HUES64 (cell line): ENCODE measurements at regions not wholly inside any gene's neighbourhood (a gene's known extent, or its start where the extent isn't known, plus 50 kb on each side); places are given as distances from the start of the nearest gene placed in this dataset.
"Not testable (repeated sequence)": the region's sequence is repeated elsewhere in the genome, so short reads cannot be mapped to it uniquely, and the experiment has no call there.

ENCODE experiments used
- H3K27ac ChIP-seq: 2 replicates; pipeline ENCODE4 v1.7.0; 2013; ENCODE audit warnings: low read depth, low read length, inconsistent platforms
- H3K27me3 ChIP-seq: 2 replicates; pipeline ENCODE4 v1.6.1; 2013; ENCODE audit warnings: mild to moderate bottlenecking, low read length; ENCODE audit not compliant: insufficient read depth
- H3K36me3 ChIP-seq: 2 replicates; pipeline ENCODE4 v1.6.1; 2013; ENCODE audit warnings: mild to moderate bottlenecking, low read length; ENCODE audit not compliant: insufficient read depth
- H3K4me1 ChIP-seq: 2 replicates; pipeline ENCODE4 v1.6.1; 2013; ENCODE audit warnings: mild to moderate bottlenecking, low read length, moderate library complexity; ENCODE audit not compliant: insufficient read depth
- H3K4me3 ChIP-seq: 2 replicates; pipeline ENCODE4 v1.5.1; 2013; ENCODE audit warnings: mild to moderate bottlenecking, low read length, moderate library complexity
- H3K9ac ChIP-seq: 2 replicates; pipeline ENCODE4 v1.6.1; 2013; ENCODE audit warnings: mild to moderate bottlenecking, low read depth, low read length
- H3K9me3 ChIP-seq: 2 replicates; pipeline ENCODE4 v1.6.1; 2013; ENCODE audit warnings: low read depth, low read length; ENCODE audit not compliant: insufficient read depth
- WGBS: fragments of 150-250, 120-280 bp; methylation state at CpG from one replicate; pipeline ENCODE4 v1.1.7; 2013; ENCODE audit warnings: missing lambda C conversion rate; 5-methylcytosine and 5-hydroxymethylcytosine counted together

GRCh38 chr7:13016592-13017332, 329.3 kb downstream of the ARL4A start:
- Histone ChIP-seq H3K9ac (peak overlapping the region; percentile 46; the same call in 1 of the 2 replicates), H3K4me1 (peaks cover 55% of the 10 kb centered on the region), H3K27me3 (no peaks in the 10 kb centered on the region), H3K4me3 (peak overlapping the region; percentile 11; the same call in 1 of the 2 replicates), H3K9me3 (no peaks in the 10 kb centered on the region), H3K27ac (peak overlapping the region; percentile 87), H3K36me3 (no peaks in the 10 kb centered on the region)
- 52% methylated on average over 8 of the region's 9 CpGs for WGBS

DNA sequence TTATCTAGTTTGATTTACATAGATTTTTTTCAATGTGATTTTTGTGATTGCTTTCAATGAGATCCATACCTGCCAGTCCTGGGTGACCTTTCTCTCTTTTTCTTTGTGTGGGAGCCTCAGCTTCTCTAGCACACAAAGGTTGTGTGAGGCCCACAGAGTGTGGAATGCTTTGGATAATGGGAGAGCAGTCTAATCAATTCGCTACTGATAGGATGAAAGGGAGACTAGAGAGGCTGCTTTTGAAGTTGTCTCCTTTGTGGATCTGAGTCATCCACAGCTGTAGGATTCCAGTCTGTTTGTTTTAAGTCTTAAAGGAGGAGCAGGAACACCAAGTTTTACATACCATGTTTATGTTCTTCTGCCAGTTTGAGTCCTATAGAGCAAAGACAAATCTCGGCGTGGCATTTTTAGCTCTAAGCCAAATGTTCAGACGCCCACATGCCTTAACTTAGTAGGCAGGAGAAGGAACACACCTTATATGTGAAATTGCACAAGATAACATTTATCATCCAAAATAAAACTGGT, 330.0 kb downstream of the ARL4A start:
- Histone ChIP-seq H3K27ac (peak overlapping the region; percentile 89), H3K9me3 (no peaks in the 10 kb centered on the region), H3K4me3 (peak overlapping the region; percentile 17; the same call in 1 of the 2 replicates), H3K9ac (peak overlapping the region; percentile 66; the same call in 1 of the 2 replicates), H3K36me3 (no peaks in the 10 kb centered on the region), H3K27me3 (no peaks in the 10 kb centered on the region), H3K4me1 (peaks cover 61% of the 10 kb centered on the region)
- WGBS: 11% methylated on average over 4 of the region's 4 CpGs

- peak overlapping the region; percentile 17; the same call in 1 of the 2 replicates for H3K4me3 ChIP-seq
Measured at GRCh38 chr7:13017881-13018280, 330.4 kb downstream of the ARL4A start.

DNA sequence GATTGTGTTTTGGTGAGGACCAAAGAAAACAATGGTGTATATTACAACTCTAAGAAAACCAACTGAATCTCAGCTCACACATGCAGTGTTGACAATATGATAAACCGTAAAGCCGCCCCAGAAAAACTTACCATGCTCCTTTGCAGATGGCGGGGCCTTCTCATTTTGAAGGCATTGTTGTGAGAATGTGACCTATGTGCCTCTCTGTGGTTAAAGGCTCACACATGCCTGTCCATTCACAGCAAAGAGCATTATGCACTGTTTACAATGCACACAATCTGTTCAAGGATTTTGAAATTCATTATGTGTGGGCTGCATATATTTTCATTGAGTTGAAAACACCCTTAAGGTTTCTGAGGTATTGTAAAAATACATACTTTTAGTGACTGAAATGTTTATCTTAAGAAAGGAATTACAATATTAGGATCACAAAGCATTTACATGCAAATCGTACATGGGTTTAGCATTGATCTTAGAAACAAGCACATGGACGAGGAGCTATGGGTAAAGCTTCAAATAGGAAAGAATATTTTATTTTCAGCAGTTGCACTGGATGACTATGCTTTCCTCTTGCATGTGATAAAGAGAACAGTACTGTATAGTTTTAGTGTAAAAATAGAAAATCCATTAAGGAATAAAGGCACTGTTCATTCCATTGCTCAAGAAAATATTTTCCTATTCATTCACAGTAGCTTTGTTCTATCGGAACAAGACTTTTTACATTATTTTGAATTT, 334.3 kb downstream of the ARL4A start:
- Histone ChIP-seq H3K4me1 (peaks cover 50% of the 10 kb centered on the region), H3K9ac (no peak overlapping the region), H3K9me3 (no peaks in the 10 kb centered on the region), H3K36me3 (no peaks in the 10 kb centered on the region), H3K4me3 (no peak overlapping the region), H3K27ac (peak overlapping the region; percentile 11; the same call in 1 of the 2 replicates), H3K27me3 (no peaks in the 10 kb centered on the region)
- WGBS: 84% methylated on average over 5 of the region's 6 CpGs

More at GRCh38 chr7:13017881-13018280, 330.4 kb downstream of the ARL4A start:
- Histone ChIP-seq H3K27me3 (no peaks in the 10 kb centered on the region), H3K36me3 (no peaks in the 10 kb centered on the region), H3K27ac (peak overlapping the region; percentile 89), H3K4me1 (peaks cover 65% of the 10 kb centered on the region), H3K9ac (peak overlapping the region; percentile 66; the same call in 1 of the 2 replicates), H3K9me3 (no peaks in the 10 kb centered on the region)

GRCh38 chr7:13024121-13024674, 336.8 kb downstream of the ARL4A start:
- Histone ChIP-seq H3K27ac (no peak overlapping the region), H3K4me1 (peaks cover 25% of the 10 kb centered on the region), H3K9ac (no peak overlapping the region), H3K36me3 (no peaks in the 10 kb centered on the region), H3K27me3 (no peaks in the 10 kb centered on the region), H3K9me3 (no peaks in the 10 kb centered on the region), H3K4me3 (no peak overlapping the region)
- WGBS: 100% methylated on average over 1 of the region's 1 CpG

DNA sequence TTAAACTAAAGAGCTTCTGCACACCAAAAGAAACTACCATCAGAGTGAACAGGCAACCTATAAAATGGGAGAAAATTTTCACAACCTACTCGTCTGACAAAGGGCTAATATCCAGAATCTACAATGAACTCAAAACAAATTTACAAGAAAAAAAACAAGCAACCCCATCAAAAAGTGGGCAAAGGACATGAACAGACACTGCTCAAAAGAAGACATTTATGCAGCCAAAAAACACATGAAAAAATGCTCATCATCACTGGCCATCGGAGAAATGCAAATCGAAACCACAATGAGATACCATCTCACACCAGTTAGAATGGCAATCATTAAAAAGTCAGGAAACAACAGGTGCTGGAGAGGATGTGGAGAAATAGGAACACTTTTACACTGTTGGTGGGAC, 337.6 kb downstream of the ARL4A start:
- not testable (repeated sequence) for H3K27ac ChIP-seq, H3K27me3 ChIP-seq, H3K36me3 ChIP-seq, H3K9me3 ChIP-seq, H3K9ac ChIP-seq, H3K4me3 ChIP-seq
- H3K4me1 ChIP-seq: peaks cover 20% of the 10 kb centered on the region
- 88% methylated on average over 1 of the region's 3 CpGs for WGBS

DNA sequence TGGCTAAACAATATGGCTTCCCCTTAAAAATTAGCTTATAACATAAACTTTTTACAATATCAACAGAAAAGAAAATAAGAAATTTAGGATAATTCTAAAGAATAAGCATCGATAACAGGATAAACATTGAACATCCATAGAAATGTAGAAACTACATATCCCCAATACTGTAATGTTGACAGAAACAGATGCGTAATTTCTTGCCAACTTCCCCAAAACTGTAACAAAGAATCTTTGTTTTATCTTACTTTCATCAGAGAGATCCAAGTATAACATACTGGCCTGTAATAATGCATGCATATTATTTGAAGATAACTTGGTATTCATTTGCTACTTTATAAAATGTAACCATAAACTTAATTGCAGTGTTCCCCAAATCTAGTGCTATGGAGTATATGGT, 339.9 kb downstream of the ARL4A start:
- Histone ChIP-seq H3K27ac (no peak overlapping the region), H3K9me3 (no peaks in the 10 kb centered on the region), H3K4me3 (no peak overlapping the region), H3K27me3 (no peaks in the 10 kb centered on the region), H3K36me3 (no peaks in the 10 kb centered on the region), H3K9ac (no peak overlapping the region), H3K4me1 (peaks cover 15% of the 10 kb centered on the region)
- WGBS: 93% methylated on average over 2 of the region's 2 CpGs

GRCh38 chr7:13028036-13028824, 340.8 kb downstream of the ARL4A start:
- Histone ChIP-seq H3K9me3 (no peaks in the 10 kb centered on the region), H3K27me3 (no peaks in the 10 kb centered on the region), H3K27ac (no peak overlapping the region), H3K4me3 (no peak overlapping the region), H3K36me3 (no peaks in the 10 kb centered on the region), H3K9ac (no peak overlapping the region), H3K4me1 (peaks cover 19% of the 10 kb centered on the region)
- WGBS: 90% methylated on average over 4 of the region's 4 CpGs

GRCh38 chr7:13028825-13029099, 341.3 kb downstream of the ARL4A start:
- 88% methylated on average over 2 of the region's 2 CpGs for WGBS
- Histone ChIP-seq H3K4me1 (peaks cover 25% of the 10 kb centered on the region), H3K27ac (no peak overlapping the region), H3K9me3 (no peaks in the 10 kb centered on the region), H3K27me3 (no peaks in the 10 kb centered on the region), H3K9ac (no peak overlapping the region), H3K4me3 (no peak overlapping the region), H3K36me3 (no peaks in the 10 kb centered on the region)

DNA sequence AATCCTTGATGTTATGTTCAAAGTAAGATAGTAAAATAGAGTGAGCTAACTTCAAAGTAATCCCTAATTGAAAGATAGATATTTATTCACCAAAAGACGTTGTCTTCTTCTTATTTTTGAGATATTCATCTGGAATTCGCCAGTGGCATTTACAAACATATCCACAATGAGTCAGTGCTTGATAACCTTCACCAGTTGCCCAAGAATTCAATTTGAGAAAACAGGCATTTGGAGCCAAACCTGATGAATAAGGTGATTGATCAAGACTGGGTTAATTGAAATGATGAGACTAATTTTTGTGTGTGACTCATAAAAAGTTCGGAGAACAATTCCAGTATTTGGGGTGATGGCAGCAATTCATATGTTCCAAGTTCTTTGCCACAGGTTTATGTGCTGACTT, 344.0 kb downstream of the ARL4A start:
- Histone ChIP-seq H3K9ac (no peak overlapping the region), H3K27ac (no peak overlapping the region; the same call in 1 of the 2 replicates), H3K27me3 (no peaks in the 10 kb centered on the region), H3K36me3 (no peaks in the 10 kb centered on the region), H3K4me3 (no peak overlapping the region), H3K4me1 (peaks cover 34% of the 10 kb centered on the region), H3K9me3 (peaks cover 2% of the 10 kb centered on the region; the same call in 1 of the 2 replicates)
- 87% methylated on average over 3 of the region's 3 CpGs for WGBS
